ENCODE measurements at regions not wholly inside any gene's neighbourhood (a gene's known extent, or its start where the extent isn't known, plus 50 kb on each side); places are given as distances from the start of the nearest gene placed in this dataset.

DNA sequence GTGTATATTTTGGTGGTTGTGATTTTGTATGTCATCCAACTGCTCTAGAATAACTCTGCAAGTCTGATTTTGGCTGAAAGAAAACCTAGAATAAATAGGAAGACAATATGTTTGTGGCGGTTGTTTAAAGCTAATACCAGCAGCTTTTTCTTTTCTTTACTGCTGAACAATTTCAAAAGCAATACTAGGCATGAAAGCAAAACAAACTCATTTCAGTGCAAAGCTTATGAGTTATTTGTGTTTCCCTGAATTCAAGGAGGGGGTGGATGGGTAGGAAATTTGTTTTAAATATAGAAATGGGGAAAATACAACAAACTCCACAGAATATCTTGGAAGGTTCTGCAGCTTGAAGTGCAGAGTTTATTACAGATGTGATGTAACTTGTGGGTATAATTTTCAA is 1041.9 kb upstream of the NR2F2 start:
- Histone ChIP-seq H3K4me3 (no peak overlapping the region), H3K36me3 (no peaks in the 10 kb centered on the region), H3K9me3 (no peaks in the 10 kb centered on the region), H3K9ac (no peak overlapping the region), H3K4me2 (no peak overlapping the region), H3K27me3 (no peaks in the 10 kb centered on the region), H3K27ac (no peak overlapping the region), H4K20me1 (no peaks in the 10 kb centered on the region), H3K4me1 (0 out of 2 replicates have a peak, but pooled peaks cover 6% of the 10 kb centered on the region)
- no peak for TF ChIP-seq Cebpa-rat (IDR thresholded peaks at IDR 0.05)

DNA sequence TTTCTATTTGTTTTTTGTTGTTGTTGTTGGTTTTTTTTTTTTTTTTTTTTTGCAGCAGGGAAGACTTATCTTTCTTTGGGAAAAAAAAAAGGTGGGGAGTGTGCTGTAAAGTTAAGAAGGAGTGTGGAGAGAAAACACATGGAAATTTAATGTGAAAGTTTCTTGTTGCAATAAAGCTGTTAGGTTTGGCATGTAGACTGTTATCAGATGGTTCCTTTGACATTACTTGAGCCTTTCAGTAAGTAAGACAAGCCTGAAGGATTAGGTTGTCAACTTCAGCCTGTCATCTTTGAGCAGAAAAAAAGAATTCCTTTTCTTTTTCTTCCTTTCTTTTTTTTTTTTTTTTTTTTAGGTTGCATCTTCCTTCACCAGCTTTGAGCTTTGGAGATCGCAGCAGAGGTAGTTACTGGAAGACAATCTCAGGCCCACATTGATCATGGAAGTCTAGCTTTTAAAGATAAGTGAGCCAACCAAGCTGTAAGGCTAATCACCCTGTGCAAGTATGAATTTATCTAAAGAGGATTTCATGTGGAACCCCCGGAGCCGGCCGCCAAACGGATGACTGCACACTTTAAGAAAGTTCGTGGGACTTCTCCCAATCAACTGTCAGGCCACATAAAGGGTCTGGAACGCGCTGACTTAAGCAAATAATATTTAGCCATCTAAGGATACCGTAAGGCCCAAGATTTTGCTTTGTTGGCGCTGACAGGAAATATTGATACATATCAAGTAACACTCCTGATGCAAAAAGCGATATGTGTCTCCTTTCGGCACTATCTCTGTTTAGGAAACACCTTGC is 1040.1 kb upstream of the NR2F2 start:
- Histone ChIP-seq H3K4me2 (no peak overlapping the region), H4K20me1 (no peaks in the 10 kb centered on the region), H3K4me3 (no peak overlapping the region), H3K27me3 (no peaks in the 10 kb centered on the region), H3K4me1 (no peaks in the 10 kb centered on the region), H3K9ac (no peak overlapping the region), H3K36me3 (no peaks in the 10 kb centered on the region), H3K9me3 (no peaks in the 10 kb centered on the region), H3K27ac (no peak overlapping the region)
- no peak for TF ChIP-seq Cebpa-rat (IDR thresholded peaks at IDR 0.05)

DNA sequence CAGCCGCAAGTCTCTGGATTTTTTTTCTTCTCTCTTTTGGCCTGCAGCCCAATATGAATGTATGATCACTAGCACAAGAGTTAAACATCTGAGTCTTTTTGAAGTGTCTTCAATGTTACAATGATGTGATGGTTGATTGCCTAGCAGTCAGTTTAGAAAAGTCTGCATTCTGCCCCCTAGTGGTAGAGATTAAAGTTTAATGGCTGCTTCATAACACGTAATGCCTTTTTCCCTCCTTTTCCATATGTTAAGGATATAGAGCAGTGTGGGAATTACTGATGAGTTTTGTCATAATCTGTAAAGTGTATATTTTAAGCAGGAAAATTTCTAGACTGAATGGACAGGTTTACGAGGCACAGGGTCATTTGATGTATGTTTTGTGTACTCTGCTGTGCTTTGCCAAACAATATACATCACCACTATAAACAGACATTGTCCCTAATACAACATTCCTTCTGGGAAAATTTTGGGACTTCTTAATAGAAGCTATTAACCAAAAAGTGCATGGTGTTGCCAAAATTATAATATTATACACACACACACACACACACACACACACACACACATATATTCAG is 1038.5 kb upstream of the NR2F2 start:
- Histone ChIP-seq H3K9me3 (no peaks in the 10 kb centered on the region), H3K9ac (no peak overlapping the region), H3K27me3 (no peaks in the 10 kb centered on the region), H3K36me3 (no peaks in the 10 kb centered on the region), H3K4me2 (no peak overlapping the region), H3K4me3 (no peak overlapping the region), H4K20me1 (no peaks in the 10 kb centered on the region), H3K27ac (no peak overlapping the region), H3K4me1 (no peaks in the 10 kb centered on the region)
- TF ChIP-seq Cebpa-rat (IDR thresholded peaks at IDR 0.05): no peak

DNA sequence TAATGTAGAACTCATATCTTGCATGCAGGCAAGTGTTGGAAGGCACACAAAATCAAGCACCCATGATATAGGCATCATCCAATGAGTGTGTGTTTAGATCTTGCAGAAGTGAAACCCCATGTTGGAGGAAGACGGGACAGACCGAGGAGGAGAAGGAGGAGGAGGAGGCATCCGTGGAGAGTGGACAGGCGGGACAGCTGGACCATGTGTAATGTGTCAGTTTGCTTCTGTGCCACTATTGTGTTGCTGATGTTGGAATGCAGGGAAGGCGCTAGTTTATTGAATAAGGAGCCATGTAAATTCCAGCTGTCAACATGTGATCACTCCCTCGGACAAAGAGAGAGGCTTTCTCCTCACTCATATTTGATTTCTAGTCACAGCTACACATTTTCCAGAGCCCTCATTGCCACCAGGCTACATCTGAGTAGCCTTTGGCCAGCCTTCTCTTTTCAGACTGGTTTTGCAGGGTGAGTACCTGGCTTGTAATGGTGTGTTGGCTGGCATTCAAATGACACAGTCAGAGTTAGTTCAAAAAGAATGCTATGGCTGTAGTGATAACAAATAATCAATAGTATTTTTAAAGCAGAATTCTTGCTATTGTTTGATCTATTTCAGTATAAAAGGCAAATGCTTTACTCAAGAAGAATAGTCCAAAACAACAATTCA is 1037.6 kb upstream of the NR2F2 start:
- Histone ChIP-seq H3K27me3 (no peaks in the 10 kb centered on the region), H3K4me2 (no peak overlapping the region), H3K4me3 (no peak overlapping the region), H3K27ac (no peak overlapping the region), H3K36me3 (no peaks in the 10 kb centered on the region), H3K4me1 (no peaks in the 10 kb centered on the region), H3K9me3 (no peaks in the 10 kb centered on the region), H3K9ac (no peak overlapping the region), H4K20me1 (no peaks in the 10 kb centered on the region)
- no peak for TF ChIP-seq Cebpa-rat (IDR thresholded peaks at IDR 0.05)

DNA sequence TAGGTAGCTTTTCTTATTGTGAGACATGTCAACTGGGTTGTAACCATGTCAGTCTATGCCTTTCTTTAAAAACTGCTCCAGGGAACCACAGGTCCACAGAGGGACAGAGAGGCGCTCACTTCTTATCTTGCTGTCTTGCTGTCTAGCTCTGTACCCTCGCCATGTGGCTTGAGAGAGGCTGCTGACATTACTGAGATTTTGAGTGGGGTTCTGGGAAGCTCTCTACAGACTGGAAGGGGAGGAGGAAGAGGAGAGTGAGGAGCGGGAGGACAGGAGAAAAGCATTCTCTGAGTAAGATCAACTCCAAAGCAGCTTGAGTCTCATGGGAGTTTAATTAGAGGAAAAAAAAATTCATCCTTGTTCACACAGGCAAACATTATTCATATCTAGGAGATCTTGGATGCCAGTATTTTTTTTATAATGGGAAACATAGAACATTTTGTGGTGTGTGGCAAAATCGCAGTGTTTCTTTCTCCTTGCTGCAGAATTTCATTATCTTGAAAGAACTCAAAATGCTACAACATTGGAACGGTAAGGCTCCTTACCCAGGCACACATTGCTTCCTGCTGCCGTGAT is 1037.0 kb upstream of the NR2F2 start:
- Histone ChIP-seq H3K9ac (no peak overlapping the region), H3K4me2 (no peak overlapping the region), H3K4me1 (peaks cover 2% of the 10 kb centered on the region), H3K27me3 (no peaks in the 10 kb centered on the region), H3K36me3 (no peaks in the 10 kb centered on the region), H3K9me3 (no peaks in the 10 kb centered on the region), H3K4me3 (no peak overlapping the region), H4K20me1 (no peaks in the 10 kb centered on the region), H3K27ac (no peak overlapping the region)
- TF ChIP-seq Cebpa-rat (IDR thresholded peaks at IDR 0.05): no peak

DNA sequence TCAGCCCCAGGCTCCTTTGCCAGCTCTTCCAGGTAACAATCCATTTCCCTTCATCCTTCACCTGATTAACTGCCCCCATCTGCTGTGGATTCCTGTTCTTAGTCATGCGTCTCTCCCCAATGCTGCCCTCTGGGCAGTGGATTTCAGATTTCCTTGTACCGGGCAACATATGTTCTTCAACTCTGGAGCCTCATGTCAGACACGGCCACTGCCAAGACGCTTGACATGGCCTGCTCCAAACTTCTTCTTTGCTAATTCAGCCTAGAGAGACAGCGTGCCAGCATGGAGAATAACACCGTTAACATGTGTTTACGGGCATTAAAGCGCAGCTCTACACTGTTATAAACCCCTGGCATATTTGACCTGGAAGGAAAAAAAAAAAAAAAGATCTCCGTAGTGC is 1035.1 kb upstream of the NR2F2 start:
- H3K27me3 ChIP-seq: no peaks in the 10 kb centered on the region
- no peaks in the 10 kb centered on the region for H3K9me3 ChIP-seq
- peaks cover 8% of the 10 kb centered on the region for H3K4me1 ChIP-seq
- no peak overlapping the region for H3K27ac ChIP-seq
- no peak overlapping the region for H3K9ac ChIP-seq
- no peak overlapping the region for H3K4me3 ChIP-seq
- no peaks in the 10 kb centered on the region for H4K20me1 ChIP-seq
- no peak overlapping the region for H3K4me2 ChIP-seq
- H3K36me3 ChIP-seq: no peaks in the 10 kb centered on the region
- no peak for TF ChIP-seq Cebpa-rat (IDR thresholded peaks at IDR 0.05)

DNA sequence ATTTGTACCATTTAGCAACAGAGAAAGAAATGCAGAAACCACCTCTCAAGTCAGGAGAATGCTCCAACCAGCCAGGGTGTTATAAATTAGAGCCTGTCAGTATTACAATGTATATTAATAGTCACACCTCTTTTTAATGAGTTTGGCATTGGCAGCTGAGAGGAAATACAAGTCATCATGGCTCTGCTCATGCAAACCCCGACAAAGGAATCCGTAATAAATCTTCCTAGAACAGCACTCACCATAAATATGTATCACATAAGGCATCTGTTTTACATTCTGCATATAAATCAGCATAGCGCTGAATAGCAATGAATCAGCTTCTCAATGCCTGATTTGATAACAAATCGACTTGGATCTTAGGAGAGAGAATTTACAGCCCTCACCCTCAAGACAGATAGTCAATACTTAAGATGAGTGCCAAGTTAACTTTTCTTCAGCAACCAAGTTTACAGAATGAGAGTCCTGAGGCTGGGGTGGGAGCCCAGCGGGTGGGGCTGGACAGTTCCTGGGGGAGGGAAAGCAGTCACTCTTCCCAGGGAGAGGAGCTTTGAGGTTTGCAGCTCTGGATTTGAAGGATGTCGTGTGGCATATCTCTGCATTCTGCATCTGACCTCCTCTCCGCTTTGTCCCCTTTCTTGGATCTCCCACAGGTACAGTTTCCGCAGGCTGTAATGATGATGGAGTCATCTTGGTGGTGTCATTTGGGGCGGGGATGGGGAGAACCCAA is 1034.4 kb upstream of the NR2F2 start:
- Histone ChIP-seq H3K4me2 (no peak overlapping the region), H3K9ac (no peak overlapping the region), H3K27me3 (no peaks in the 10 kb centered on the region), H3K4me1 (peaks cover 8% of the 10 kb centered on the region), H4K20me1 (no peaks in the 10 kb centered on the region), H3K27ac (no peak overlapping the region), H3K9me3 (no peaks in the 10 kb centered on the region), H3K36me3 (no peaks in the 10 kb centered on the region), H3K4me3 (no peak overlapping the region)
- no peak for TF ChIP-seq Cebpa-rat (IDR thresholded peaks at IDR 0.05)

DNA sequence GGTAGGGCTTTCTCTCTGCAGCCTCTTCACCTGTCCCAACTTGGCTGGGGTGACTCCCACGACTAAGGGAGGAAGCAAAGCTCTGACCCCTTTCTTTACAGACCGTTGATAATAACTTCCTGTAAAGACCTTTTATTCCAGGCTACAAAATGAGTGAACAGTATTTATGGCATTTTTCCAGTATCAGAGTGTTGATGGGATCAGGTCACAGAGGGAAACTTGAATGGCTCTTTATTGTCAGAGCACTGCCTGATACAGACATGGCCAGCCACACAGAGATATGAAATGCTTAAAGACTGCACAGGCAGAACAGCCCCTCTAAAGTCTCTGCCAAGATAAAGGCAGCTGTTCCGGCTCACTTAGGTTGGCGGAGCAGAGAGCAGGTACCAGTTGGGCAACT is 1033.9 kb upstream of the NR2F2 start:
- Histone ChIP-seq H4K20me1 (no peaks in the 10 kb centered on the region), H3K36me3 (no peaks in the 10 kb centered on the region), H3K27ac (no peak overlapping the region), H3K4me3 (no peak overlapping the region), H3K27me3 (no peaks in the 10 kb centered on the region), H3K4me1 (peaks cover 8% of the 10 kb centered on the region), H3K9ac (no peak overlapping the region), H3K9me3 (no peaks in the 10 kb centered on the region), H3K4me2 (no peak overlapping the region)
- no peak for TF ChIP-seq Cebpa-rat (IDR thresholded peaks at IDR 0.05)

DNA sequence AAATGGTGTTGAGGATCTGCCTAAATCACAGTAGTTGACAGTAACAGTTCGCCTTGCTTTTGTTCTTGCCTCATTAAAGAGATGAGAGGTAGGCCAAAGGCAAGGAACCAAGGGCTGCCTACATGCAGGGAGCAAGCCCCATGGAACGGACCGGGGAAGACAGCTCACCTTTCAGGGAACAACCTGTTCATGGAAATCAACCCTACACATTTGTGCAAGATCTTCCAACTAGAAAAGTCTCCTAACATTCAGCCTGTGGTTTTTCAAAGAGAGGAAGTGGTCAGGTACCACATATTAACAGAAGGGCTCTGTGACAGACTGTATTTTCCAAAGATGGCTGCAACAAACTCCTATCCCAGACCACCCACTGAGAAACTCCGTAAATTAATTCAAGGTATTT is 1031.8 kb upstream of the NR2F2 start:
- no peaks in the 10 kb centered on the region for H3K9me3 ChIP-seq
- H3K4me1 ChIP-seq: peaks cover 11% of the 10 kb centered on the region
- H3K27ac ChIP-seq: no peak overlapping the region
- H3K4me3 ChIP-seq: no peak overlapping the region
- H4K20me1 ChIP-seq: no peaks in the 10 kb centered on the region
- H3K36me3 ChIP-seq: no peaks in the 10 kb centered on the region
- TF ChIP-seq Cebpa-rat (IDR thresholded peaks at IDR 0.05): no peak
- peak overlapping the region; percentile 42 for H3K4me2 ChIP-seq
- no peak overlapping the region for H3K9ac ChIP-seq
- no peaks in the 10 kb centered on the region for H3K27me3 ChIP-seq

All from BLaER1 (cell line).